Germinal center (tissue), 1 donor: ENCODE measurements at regions not wholly inside any gene's neighbourhood (a gene's known extent, or its start where the extent isn't known, plus 50 kb on each side); places are given as distances from the start of the nearest gene placed in this dataset.

Experiments used
- DNase-seq: peaks from one replicate; pipeline ENCODE4 v3.0.0; 2012; ENCODE audit warnings: mixed read lengths, low spot score

DNA sequence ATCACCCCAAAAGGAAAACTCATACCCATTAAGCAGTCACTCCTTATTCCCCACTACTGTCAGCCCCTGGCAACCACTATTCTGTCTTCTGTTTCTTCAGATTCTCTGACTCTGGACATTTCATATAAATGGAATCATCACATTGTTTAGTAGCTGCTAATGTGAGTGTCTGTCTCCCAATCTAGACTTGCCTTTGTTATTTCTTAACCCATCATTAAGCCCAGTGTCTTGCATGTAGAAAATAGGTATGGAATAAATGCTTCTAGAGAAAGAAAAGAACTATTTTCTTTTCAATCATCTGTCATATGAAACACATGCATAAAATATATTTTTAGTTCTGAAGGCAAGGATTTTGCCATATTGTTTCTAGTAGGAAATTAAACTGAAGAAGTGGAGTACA is 610.0 kb downstream of the PLPP3 start:
- no peak for DNase-seq

DNA sequence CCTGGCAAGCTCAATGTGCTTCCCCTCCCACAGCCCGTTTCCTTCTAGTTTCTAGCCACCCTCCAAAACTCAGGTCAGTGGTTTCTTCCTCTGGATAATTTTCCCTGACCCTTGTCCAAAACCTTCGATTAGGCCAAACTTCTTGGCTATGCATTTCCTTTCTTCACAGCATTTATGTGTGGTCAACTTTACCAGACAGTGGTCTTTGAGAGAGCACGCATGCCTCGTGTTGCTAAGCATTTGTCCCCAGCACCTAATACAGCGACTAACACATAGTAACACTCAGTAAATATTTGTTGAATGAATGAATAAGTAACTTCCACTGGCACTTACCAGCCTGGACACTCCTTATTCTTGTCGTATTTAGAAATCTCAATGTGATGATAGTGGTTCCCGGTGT is 610.7 kb downstream of the PLPP3 start:
- DNase-seq = no peak

DNA sequence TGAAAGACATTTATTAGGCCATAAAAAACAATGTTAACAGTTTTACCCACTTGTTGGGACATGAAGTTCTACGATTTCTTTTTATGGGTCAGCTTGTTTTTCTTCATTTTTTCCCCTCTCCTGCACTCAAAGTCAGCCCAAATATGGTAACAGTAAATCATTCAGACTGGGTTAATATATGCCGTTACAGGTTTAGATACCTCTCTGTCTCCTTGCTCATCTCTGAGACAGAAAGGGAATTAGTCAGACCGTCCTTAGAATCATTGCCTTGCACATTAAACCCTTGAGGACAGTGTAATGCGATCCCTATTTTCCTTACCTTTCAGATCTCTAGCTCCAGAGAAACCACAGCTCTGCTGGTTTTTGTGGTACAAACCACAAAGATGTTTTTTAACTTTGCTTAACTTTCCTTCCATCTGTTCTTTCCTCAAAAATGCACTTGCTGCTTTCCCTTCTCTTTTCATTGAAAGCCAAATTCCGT is 613.3 kb downstream of the PLPP3 start:
- no peak for DNase-seq

DNA sequence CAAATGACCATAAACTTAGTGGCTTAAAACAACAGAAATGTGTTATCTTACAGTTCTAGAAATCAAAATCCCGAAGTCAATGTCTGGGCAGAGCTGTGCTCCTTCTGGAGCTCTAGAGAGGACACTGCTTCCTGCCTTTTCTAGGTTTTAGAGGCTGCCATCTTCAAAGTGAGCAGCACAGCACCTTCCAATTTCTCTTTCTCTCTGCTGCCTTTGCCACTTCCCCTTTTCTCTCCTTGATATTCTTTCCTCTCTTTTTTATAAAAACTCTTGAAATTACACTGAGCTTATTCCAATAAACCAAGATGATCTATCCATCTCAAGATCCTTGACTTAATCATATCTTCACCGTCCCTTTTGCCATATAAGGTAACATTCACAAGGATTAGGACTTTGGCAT is 616.9 kb downstream of the PLPP3 start:
- DNase-seq = no peak

DNA sequence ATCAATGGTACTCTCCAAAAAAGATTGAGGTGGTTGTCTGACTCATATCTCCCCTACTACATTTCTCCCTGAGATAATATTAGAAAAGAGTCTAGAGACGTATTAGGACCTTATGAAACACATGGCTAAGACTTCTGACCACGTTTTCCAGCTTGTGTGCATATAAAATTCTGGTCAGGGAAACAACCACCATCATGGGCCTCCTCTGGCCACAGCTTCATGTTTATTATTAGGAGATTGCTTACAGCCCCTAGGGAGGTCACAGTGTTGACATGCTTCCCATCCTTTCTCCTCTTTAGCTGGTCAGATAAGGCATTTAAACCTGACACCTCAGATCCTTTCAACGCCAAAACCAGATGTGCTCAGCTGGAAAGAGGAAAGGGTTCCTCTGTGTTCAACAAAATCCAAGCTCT is 620.2 kb downstream of the PLPP3 start:
- DNase-seq = no peak

DNA sequence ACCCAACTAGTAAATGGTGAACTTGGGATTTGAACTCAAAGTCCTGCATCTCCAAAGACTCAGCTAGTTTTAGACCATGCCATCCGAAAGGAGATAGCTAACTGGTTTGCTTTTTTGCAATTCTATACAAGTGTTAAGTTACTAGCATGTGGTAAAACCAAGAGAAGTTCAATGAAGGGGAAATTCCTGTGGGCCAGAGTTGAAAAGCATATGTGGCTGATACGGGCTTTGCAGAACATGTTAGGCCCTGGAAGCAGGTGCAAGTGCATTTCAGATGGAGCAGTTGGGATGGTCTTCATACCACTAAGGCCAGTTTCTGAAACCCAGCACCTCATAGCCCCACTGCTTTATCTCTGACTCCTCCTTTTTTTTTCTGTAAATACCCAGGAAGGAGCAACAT is 620.9 kb downstream of the PLPP3 start:
- DNase-seq = no peak

DNA sequence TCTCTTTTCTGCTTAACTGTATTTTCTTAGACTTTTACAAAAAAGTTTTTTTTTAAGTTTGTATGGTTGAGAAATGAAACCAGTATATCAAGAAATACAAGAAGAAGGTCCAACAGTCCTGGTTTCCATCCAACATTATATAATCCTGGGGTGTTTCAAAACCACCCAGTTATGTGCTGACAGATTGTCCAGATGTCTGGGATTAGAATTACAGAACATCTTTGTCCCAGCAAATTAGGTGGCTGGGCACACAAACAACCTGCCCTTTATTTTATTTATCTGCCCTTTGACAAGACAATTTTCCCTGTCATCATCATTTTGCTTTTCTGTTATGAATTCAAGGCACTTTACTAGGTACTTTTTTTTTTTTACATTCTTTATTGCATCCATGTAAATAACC is 622.1 kb downstream of the PLPP3 start:
- DNase-seq = no peak

DNA sequence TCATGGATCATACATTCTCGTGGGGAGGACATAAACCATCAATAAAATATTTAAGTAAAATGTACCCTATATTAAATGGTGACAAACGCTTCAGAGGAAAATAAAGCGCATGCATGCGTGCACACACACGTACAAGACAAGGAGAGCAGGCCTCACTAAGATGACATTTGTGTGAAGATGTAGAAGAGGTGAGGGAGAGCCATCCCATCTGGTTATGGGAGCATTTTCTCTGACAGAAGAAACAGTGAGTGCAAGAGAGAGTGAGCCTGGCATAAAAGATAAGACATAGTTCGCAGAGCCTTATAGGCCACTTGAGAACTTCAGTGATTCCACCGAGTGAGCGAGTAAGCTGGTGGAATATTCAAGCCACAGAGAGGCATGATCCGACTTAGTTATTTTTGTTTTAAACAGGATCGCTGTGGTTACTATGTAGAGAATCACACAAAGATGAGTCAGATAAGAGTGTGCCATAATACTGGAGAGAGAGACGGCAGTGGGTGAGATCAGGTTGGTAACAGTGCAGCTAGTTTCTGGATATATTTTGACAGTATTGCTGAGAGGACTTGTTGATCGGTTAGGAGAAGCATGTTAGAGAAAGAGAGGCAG is 624.2 kb downstream of the PLPP3 start:
- no peak for DNase-seq

DNA sequence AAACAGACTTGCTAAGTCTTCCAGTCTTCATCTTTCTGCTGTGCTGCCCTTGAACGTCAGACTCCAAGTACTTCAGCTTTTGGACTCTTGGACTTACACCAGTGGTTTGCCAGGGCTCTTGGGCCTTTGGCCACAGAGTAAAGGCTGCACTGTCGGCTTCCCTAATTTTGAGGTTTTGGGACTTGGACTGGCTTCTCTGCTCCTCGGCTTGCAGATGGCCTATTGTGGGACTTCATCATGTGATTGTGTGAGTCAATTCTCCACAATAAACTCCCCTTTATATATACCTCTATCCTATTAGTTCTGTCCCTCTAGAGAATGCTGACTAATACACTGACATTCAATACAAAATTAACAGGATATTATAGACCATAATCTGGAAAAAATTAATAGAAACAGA is 628.1 kb downstream of the PLPP3 start:
- DNase-seq = no peak

DNA sequence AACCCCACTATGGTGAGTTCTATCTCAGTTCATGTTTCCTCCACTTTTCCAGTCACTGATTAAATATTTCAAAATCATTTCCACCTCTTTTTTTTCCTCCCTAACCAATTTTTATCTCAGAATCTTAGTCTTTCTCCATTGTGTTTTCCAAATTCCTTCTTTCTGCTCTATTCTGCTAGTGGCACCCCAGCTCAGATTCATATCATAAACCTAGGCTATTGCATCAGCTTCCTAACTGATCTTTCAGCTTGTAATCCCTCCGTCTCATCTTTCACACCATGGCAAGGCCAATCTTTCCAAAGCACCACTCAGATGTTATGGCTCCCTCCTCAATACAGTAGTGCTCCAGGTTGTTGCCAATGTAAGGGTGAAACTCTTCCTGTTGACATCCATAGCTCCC is 631.9 kb downstream of the PLPP3 start:
- DNase-seq = no peak

DNA sequence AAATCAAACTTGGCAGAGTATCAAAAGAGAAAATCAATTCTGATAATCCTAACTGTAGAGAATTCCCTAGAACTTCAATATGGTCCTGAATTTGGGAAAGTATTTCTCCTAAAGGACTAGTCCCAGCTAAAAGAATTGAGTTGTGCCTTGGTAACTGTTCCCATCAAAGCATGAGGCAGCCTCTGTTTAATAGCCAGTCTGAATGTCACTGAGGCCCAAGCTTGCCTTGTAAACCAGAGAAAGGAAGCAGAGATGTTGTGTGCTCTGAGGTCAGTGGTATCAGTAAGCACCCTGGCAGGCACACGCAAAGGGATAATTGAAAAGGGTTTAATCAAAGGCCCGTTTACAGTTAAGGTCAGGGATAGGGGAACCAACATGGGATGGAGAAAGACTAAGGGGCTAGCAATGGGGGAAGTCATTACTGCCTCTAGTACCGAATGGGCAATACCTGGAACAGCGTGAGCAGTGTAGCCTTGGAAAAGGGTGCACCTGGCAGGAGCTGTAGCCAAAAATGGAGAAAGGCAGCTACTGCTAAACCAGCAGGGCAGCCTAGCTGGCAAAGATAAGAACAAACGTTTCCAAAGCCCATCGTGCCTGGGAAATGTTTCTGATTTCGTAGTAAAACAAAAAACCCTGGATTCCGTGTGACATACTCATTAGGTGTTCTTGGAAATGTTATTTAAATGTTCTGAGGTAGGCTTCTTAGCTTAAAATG is 635.5 kb downstream of the PLPP3 start:
- DNase-seq = no peak

DNA sequence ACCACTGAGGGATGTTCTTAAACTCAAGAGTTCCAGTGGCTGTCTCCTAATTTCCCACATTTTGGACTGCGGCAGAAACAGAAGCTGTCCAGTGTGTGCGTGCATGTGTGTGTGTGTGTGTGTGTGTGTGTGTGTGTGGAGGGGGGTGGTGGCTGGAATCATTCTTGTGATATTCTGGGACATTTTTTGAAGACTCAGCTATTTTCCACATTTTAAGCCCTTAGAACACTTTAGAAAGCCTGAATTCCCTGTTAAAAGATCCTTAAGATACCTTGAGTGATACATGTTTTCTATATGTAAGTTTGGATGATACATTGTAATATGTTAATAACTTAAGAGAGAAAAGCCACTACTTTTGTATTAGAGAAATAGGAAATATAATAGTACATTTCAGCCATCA is 636.4 kb downstream of the PLPP3 start:
- DNase-seq = no peak

DNA sequence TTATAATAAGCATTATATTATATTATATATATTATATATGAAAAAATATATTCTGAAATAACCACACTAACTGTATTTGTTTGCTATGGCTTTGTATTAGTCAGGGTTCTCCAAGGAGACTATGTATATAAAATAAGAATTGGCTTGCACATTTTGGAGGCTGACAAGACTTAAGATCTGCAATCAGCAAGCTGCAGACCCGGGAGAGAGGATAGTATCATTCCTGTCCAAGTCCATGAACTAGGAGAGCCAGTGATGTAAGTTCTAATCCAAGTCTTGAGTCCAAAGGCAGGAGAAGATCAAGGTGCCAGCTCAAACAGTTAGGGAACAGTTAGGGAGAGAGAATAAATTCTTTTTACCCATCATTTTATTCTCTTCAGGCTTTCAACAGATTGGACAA is 639.5 kb downstream of the PLPP3 start:
- DNase-seq = no peak

DNA sequence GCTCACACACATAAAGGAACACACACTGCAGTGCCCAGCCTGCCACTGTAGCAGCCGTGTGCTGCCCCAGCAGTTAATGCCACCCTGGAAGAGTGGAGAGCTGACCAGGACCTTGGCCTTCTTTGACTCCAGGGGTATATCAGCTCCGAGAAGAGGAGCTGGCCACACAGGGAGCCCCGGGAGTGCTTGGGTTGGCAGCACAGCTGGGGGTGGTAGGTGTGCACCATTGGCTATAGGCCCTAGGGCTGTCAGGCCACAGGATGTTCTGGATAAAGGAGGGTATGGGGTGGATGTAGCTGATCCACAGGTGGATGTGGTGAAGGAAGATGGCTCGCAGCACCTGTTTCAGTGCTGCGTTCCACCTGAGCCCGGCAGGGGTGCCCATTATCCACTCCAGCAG is 640.5 kb downstream of the PLPP3 start:
- DNase-seq = no peak

DNA sequence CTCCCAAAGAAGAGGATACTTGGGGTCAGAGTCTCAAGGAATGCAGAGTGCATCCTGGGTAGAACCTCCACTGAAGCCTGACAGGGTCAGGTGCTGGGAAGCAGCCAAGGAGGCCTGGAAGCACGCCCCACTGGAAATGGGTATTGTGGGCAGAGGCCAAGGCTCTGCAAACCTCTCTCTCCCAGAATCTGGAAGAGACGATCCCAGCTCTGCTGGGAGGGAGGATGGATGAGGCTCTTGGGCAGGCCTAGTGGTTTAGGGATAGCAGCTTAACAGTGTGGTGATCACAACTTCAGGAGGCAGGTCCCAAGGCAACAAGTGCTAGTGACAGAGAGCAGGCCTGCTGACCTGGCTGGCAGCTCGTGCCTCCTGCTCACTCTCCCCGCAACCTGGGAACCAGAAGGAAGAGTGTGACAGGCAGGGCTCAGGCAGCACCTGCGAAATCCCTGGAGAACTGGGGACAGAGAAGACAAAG is 641.0 kb downstream of the PLPP3 start:
- DNase-seq = no peak

DNA sequence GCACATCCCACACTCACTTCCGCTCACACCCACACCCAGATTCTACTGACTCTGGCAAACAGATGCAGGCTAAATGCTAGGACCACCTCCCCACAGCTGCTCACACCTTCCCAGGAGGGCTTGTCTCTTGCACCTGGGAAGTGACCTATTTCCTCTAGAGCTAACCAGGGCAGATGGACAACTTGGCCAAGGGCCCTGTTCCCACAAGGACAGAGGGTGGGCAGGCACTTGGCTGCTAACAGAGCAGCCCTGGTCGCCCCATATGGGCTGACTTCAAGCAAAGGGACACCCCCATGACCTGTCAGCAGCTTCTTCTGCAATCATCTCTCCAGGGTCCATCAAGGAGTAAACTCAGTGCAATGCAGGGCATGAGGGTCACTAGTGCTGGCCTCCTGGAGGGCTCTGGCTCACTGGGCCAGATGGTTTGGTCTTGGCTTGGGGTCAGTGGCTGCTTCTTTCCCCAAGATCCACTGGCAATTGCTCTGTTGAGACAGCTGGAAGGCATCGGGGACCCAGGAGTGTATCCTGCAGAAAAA is 641.5 kb downstream of the PLPP3 start:
- DNase-seq = no peak

DNA sequence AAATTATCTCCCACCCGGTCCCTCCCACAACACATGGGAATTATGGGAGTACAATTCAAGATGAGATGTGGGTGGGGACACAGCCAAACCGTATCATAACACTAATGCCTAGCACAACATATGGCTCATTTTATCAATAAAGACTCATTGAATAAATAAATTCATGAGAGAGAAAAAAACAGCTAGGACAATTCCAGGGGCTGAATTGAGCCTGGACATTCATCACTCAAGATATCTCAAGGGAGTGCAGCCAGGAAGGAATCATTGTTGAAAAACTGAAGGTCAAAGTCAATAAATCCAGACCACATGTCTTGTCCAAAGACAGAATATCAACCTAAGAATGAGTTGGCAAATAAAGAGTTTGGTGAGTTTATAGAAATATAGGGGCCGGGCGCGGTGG is 644.1 kb downstream of the PLPP3 start:
- DNase-seq = no peak

DNA sequence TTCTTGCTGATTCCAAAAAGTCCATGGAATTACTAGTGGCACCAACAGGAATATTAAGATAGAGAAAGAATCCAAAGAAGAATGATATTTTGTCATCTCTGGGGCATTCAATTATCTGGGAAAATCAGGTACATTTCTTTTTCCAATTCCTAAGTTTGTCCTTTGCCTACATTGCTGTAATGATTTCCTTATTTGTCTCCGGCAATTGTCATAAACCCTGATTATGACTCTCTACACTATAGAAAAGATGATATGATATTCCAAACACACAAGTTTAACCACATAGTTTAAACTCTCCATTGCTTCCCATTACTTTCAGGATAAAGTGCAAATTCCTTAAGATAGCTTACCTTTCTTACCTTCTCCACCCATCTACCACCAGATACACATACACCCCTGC is 647.0 kb downstream of the PLPP3 start:
- DNase-seq = no peak

DNA sequence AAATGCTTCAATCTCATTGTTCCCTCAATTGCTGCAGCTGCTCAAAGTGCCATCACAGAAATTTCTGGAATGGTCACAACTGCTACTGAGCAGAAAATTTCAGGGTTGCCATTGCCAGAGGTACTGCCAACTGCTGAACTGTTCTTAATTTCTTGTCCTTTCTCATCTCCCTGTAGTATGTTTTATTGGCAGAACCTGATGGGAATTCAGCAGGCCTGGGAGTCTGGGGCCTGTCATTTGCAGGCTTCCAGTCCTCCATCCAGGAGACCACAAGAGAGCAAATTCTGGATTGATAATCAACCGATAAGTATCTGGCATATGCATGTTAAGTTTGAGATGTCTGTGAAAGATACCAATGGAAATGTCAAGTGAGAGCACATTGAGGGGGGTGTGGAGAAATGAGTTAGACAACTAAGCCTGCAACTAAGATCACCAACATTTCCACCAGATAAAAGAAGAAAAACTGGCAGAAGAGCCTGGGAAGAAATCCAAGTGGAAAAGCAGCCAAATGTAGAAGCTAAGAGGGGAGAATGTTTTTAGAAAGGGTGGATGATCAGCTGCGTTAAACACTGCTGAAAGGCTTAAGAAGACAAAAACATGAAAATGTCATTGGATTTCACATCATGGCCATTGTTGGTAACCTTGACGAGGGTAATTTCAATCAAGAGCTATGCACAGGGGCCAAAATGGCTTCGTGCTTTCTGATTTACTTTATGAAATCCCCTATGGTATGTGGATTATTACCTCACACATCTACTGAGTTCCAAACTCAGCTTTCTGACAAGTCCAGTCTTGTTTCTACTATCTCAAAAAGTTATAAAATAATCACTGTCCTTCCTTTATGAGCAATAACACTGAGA is 648.1 kb downstream of the PLPP3 start:
- DNase-seq = no peak

DNA sequence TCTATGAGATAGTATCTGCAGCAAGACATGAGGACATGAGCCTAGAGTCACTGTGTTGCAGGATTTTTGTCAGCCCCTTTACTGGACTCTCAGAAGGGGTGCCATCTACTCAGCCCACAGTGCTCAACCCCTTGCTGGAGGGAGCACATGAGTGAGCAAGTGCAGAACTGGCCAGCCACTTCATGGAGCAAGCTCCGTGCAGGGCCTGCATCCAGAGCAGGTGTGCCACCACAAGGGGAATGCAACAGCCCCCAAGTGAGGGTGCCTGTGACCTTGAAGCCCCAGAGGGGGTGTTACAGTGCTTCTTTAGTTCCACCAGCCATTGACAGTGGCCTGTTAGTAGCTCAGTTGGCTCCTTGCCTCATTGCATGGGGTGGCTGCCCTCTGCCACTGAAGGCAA is 649.7 kb downstream of the PLPP3 start:
- no peak for DNase-seq

DNA sequence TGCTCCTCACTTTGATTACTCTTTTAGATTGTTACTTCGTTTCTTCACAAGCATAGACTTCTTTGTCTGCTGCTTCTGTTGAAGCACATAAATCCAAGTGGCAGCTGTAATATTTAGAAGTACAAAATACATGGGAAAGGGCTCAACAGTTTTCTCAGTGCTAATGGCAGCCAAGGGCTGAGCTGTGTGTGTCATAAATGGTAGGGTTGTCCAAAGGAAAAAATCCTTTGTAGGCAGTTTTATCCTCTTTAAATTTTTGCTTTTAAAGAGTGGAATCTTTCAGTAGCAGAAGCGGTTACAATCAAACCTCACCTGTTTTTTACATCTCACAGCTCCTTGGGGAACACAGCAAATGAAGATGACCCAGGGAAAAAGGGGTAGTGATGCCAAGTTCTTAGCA is 650.8 kb downstream of the PLPP3 start:
- no peak for DNase-seq

DNA sequence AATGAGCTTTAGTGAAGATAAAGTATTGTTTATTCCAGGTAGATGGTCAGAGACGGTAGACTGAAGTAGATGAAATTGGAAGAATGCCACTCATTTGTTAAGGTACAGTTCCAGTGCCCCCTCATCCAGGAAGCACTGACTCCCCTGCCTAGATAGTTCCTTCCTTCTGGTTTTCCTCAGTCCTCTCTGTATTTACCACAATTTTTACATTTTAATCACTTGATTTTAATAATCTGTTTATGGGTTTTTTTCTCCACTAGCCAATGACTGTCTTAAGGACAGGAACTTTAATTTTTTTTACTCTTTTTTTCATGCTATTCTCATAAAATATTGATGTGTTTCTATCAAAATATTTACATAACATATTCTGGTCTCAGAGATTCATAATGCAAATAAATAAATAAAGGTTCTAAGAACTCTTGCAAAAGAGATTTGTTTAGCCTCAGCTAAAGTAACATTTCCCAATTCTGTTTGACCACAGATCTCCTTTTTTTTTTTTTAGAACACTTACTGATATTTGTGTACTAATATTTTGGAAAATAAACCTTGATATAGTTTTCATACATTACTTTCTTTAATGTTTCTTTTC is 651.6 kb downstream of the PLPP3 start:
- no peak for DNase-seq
